ENCODE measurements at regions not wholly inside any gene's neighbourhood (a gene's known extent, or its start where the extent isn't known, plus 50 kb on each side); places are given as distances from the start of the nearest gene placed in this dataset.

DNA sequence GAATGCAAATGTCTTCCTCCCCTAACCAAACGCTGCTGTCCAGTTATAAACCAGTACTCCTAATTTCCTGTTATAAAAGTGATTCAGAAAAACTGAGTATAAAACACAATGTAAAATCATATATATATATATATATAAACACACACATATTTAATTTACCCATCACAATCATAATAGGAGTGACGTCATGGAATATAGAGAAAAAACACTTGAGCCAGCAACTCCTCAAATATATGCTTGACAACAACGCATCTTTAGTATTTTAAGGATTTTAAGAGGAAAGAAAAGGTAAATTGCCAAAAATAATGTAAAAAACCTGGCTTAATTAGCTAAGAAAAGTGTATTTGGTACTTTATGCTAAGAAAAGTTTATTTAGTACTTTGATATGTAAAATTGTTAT, 2701.7 kb downstream of the PCDH7 start:
- no peak overlapping the region for H3K4me3 ChIP-seq (replicated peaks; ENCODE audit: low read depth, low read length)
- no peak for DNase-seq (ENCODE audit: extremely low read depth, insufficient read length)
- H3K27me3 ChIP-seq (replicated peaks; ENCODE audit: control insufficient read depth, insufficient read depth, low read length): no peaks in the 10 kb centered on the region
- TF ChIP-seq, protein P1, sequence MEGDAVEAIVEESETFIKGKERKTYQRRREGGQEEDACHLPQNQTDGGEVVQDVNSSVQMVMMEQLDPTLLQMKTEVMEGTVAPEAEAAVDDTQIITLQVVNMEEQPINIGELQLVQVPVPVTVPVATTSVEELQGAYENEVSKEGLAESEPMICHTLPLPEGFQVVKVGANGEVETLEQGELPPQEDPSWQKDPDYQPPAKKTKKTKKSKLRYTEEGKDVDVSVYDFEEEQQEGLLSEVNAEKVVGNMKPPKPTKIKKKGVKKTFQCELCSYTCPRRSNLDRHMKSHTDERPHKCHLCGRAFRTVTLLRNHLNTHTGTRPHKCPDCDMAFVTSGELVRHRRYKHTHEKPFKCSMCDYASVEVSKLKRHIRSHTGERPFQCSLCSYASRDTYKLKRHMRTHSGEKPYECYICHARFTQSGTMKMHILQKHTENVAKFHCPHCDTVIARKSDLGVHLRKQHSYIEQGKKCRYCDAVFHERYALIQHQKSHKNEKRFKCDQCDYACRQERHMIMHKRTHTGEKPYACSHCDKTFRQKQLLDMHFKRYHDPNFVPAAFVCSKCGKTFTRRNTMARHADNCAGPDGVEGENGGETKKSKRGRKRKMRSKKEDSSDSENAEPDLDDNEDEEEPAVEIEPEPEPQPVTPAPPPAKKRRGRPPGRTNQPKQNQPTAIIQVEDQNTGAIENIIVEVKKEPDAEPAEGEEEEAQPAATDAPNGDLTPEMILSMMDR (IDR thresholded peaks at IDR 0.05; ENCODE audit: insufficient read depth, low read length, poor library complexity, severe bottlenecking): no peak
- H3K36me3 ChIP-seq (ENCODE audit: control insufficient read depth, insufficient read depth, low read length): no peaks in the 10 kb centered on the region

DNA sequence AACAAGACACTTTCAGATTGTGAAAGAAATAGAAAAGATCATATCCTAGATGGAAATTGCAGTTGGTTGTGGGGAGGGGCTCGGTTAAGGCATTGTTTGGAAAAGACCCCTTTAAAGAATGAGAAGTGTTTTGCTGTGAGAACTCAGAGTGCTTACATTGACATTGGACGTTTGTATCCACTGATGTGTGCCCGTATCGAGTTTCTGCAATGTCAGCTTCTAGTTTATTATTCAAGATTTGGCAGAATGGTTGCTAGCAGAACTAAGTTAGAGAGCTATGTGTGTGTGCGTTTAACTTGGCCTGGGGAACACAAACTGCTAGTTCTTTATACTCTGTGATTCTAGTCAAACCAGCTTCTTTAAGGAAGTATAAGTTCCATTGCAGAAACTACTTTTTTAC, 2702.5 kb downstream of the PCDH7 start:
- no peaks in the 10 kb centered on the region for H3K27me3 ChIP-seq (replicated peaks; ENCODE audit: control insufficient read depth, insufficient read depth, low read length)
- no peak for DNase-seq (ENCODE audit: extremely low read depth, insufficient read length)
- no peak overlapping the region for H3K4me3 ChIP-seq (replicated peaks; ENCODE audit: low read depth, low read length)
- TF ChIP-seq, protein P1 (IDR thresholded peaks at IDR 0.05; ENCODE audit: insufficient read depth, low read length, poor library complexity, severe bottlenecking): no peak
- no peaks in the 10 kb centered on the region for H3K36me3 ChIP-seq (ENCODE audit: control insufficient read depth, insufficient read depth, low read length)

DNA sequence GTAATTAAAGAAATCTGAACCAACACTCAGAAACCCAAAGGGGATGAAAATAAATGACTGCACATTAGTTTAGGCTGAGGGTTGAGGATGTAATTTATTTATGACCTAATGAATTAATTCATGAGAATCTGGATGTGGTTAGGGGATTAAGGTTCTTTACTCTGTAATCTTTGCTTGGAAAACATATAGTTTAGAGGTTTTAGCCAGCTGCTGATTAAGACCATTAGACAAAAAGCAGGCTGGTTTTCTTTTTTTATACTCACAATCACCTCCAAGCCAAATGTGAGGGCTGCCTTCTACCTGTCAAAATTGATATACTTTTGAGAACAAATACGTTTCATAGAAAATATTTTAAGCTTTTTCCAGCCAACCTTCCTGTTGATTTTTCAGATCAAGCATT, 2705.8 kb downstream of the PCDH7 start:
- DNase-seq (ENCODE audit: extremely low read depth, insufficient read length): no peak
- Histone ChIP-seq H3K27me3 (replicated peaks; ENCODE audit: control insufficient read depth, insufficient read depth, low read length) (no peaks in the 10 kb centered on the region), H3K36me3 (ENCODE audit: control insufficient read depth, insufficient read depth, low read length) (no peaks in the 10 kb centered on the region), H3K4me3 (replicated peaks; ENCODE audit: low read depth, low read length) (no peak overlapping the region)
- TF ChIP-seq, protein P1 (IDR thresholded peaks at IDR 0.05; ENCODE audit: insufficient read depth, low read length, poor library complexity, severe bottlenecking): no peak

- TF ChIP-seq, protein P1 (IDR thresholded peaks at IDR 0.05; ENCODE audit: insufficient read depth, low read length, poor library complexity, severe bottlenecking): no peak
- DNase-seq (ENCODE audit: extremely low read depth, insufficient read length): no peak
- Histone ChIP-seq H3K4me3 (replicated peaks; ENCODE audit: low read depth, low read length) (no peak overlapping the region), H3K36me3 (ENCODE audit: control insufficient read depth, insufficient read depth, low read length) (no peaks in the 10 kb centered on the region), H3K27me3 (replicated peaks; ENCODE audit: control insufficient read depth, insufficient read depth, low read length) (no peaks in the 10 kb centered on the region)
Measured at GRCh38 chr4:33427676-33428075, 2707.5 kb downstream of the PCDH7 start.

- Histone ChIP-seq H3K36me3 (ENCODE audit: control insufficient read depth, insufficient read depth, low read length) (no peaks in the 10 kb centered on the region), H3K4me3 (replicated peaks; ENCODE audit: low read depth, low read length) (no peak overlapping the region), H3K27me3 (replicated peaks; ENCODE audit: control insufficient read depth, insufficient read depth, low read length) (no peaks in the 10 kb centered on the region)
- no peak for DNase-seq (ENCODE audit: extremely low read depth, insufficient read length)
- TF ChIP-seq, protein P1 (IDR thresholded peaks at IDR 0.05; ENCODE audit: insufficient read depth, low read length, poor library complexity, severe bottlenecking): no peak
Measured at GRCh38 chr4:33429971-33430370, 2709.8 kb downstream of the PCDH7 start.

DNA sequence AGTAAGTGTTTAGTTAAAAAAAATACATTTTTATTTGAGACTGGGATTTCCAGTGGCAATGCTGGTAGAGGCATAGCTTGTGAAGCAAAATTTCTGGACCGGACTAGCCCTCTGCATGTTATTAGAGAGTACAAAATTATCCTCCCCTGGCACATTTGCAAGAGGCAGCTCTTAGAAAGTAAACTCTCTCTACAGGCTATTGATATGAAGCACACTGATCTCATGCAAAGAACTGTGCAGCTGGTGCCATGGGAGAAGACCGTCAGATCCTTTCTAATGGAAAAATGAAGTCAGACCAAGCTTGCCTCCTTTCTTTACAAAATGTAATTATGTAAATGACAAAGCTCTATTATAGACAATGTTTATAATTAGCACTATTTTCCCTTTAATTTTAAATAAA, 2717.2 kb downstream of the PCDH7 start:
- no peak for DNase-seq (ENCODE audit: extremely low read depth, insufficient read length)
- Histone ChIP-seq H3K4me3 (replicated peaks; ENCODE audit: low read depth, low read length) (no peak overlapping the region), H3K27me3 (replicated peaks; ENCODE audit: control insufficient read depth, insufficient read depth, low read length) (no peaks in the 10 kb centered on the region), H3K36me3 (ENCODE audit: control insufficient read depth, insufficient read depth, low read length) (no peaks in the 10 kb centered on the region)
- TF ChIP-seq, protein P1 (IDR thresholded peaks at IDR 0.05; ENCODE audit: insufficient read depth, low read length, poor library complexity, severe bottlenecking): no peak
